ENCODE measurements at regions not wholly inside any gene's neighbourhood (a gene's known extent, or its start where the extent isn't known, plus 50 kb on each side); places are given as distances from the start of the nearest gene placed in this dataset.
"Not testable (repeated sequence)": the region's sequence is repeated elsewhere in the genome, so short reads cannot be mapped to it uniquely, and the experiment has no call there.

- no peak for DNase-seq (ENCODE audit: low read depth, low spot score)
- Histone ChIP-seq H3K27me3 (ENCODE audit: insufficient read depth, insufficient read length) (no peaks in the 10 kb centered on the region), H3K4me1 (ENCODE audit: insufficient read depth, insufficient read length) (no peaks in the 10 kb centered on the region), H3K9me3 (ENCODE audit: insufficient read depth, low read length) (no peaks in the 10 kb centered on the region), H3K4me3 (ENCODE audit: insufficient read length, low read depth) (no peak overlapping the region), H3K36me3 (ENCODE audit: insufficient read depth, insufficient read length, low read length) (no peaks in the 10 kb centered on the region), H3K9ac (ENCODE audit: insufficient read length, low read depth) (no peak overlapping the region)
- TF ChIP-seq ZNF274 (IDR thresholded peaks at IDR 0.05; ENCODE audit: low read depth, low read length): no peak
- TF ChIP-seq YY1 (IDR thresholded peaks at IDR 0.05; ENCODE audit: insufficient read depth, insufficient read length): no peak
- no peak for TF ChIP-seq SUZ12 (IDR thresholded peaks at IDR 0.05; ENCODE audit: extremely low read depth, insufficient read depth, insufficient read length)
These were observed 278.2 kb downstream of the NXPE2 start for GRCh38 chr11:114956566-114956965.

GRCh38 chr11:114959953-114960505 is 281.7 kb downstream of the NXPE2 start:
- H3K27me3 ChIP-seq (ENCODE audit: insufficient read depth, insufficient read length): no peaks in the 10 kb centered on the region
- DNase-seq (ENCODE audit: low read depth, low spot score): no peak
- H3K9me3 ChIP-seq (ENCODE audit: insufficient read depth, low read length): no peaks in the 10 kb centered on the region
- H3K4me1 ChIP-seq (ENCODE audit: insufficient read depth, insufficient read length): no peaks in the 10 kb centered on the region
- H3K36me3 ChIP-seq (ENCODE audit: insufficient read depth, insufficient read length, low read length): no peaks in the 10 kb centered on the region
- H3K4me3 ChIP-seq (ENCODE audit: insufficient read length, low read depth): no peak overlapping the region
- H3K9ac ChIP-seq (ENCODE audit: insufficient read length, low read depth): no peak overlapping the region
- TF ChIP-seq SUZ12 (IDR thresholded peaks at IDR 0.05; ENCODE audit: extremely low read depth, insufficient read depth, insufficient read length) (no peak), ZNF274 (IDR thresholded peaks at IDR 0.05; ENCODE audit: low read depth, low read length) (no peak), YY1 (IDR thresholded peaks at IDR 0.05; ENCODE audit: insufficient read depth, insufficient read length) (no peak)

- H3K9ac ChIP-seq (ENCODE audit: insufficient read length, low read depth); H3K4me3 ChIP-seq (ENCODE audit: insufficient read length, low read depth); DNase-seq (ENCODE audit: low read depth, low spot score); H3K9me3 ChIP-seq (ENCODE audit: insufficient read depth, low read length); H3K27me3 ChIP-seq (ENCODE audit: insufficient read depth, insufficient read length); H3K36me3 ChIP-seq (ENCODE audit: insufficient read depth, insufficient read length, low read length); H3K4me1 ChIP-seq (ENCODE audit: insufficient read depth, insufficient read length): not testable (repeated sequence)
These were observed 282.5 kb downstream of the NXPE2 start for GRCh38 chr11:114960819-114961218.

- no peaks in the 10 kb centered on the region for H3K9me3 ChIP-seq (ENCODE audit: insufficient read depth, low read length)
- no peak for TF ChIP-seq ZNF274 (IDR thresholded peaks at IDR 0.05; ENCODE audit: low read depth, low read length)
- no peak for TF ChIP-seq YY1 (IDR thresholded peaks at IDR 0.05; ENCODE audit: insufficient read depth, insufficient read length)
- no peak for TF ChIP-seq SUZ12 (IDR thresholded peaks at IDR 0.05; ENCODE audit: extremely low read depth, insufficient read depth, insufficient read length)
- H3K27me3 ChIP-seq (ENCODE audit: insufficient read depth, insufficient read length): no peaks in the 10 kb centered on the region
- no peak for DNase-seq (ENCODE audit: low read depth, low spot score)
- H3K4me1 ChIP-seq (ENCODE audit: insufficient read depth, insufficient read length): no peaks in the 10 kb centered on the region
- no peak overlapping the region for H3K9ac ChIP-seq (ENCODE audit: insufficient read length, low read depth)
- H3K4me3 ChIP-seq (ENCODE audit: insufficient read length, low read depth): no peak overlapping the region
- no peaks in the 10 kb centered on the region for H3K36me3 ChIP-seq (ENCODE audit: insufficient read depth, insufficient read length, low read length)
These were observed 286.4 kb downstream of the NXPE2 start for GRCh38 chr11:114964676-114965214.

GRCh38 chr11:114970927-114971645 is 292.8 kb downstream of the NXPE2 start:
- no peaks in the 10 kb centered on the region for H3K4me1 ChIP-seq (ENCODE audit: insufficient read depth, insufficient read length)
- H3K36me3 ChIP-seq (ENCODE audit: insufficient read depth, insufficient read length, low read length): no peaks in the 10 kb centered on the region
- no peak for TF ChIP-seq YY1 (IDR thresholded peaks at IDR 0.05; ENCODE audit: insufficient read depth, insufficient read length)
- TF ChIP-seq SUZ12 (IDR thresholded peaks at IDR 0.05; ENCODE audit: extremely low read depth, insufficient read depth, insufficient read length): no peak
- no peak for TF ChIP-seq ZNF274 (IDR thresholded peaks at IDR 0.05; ENCODE audit: low read depth, low read length)
- H3K9ac ChIP-seq (ENCODE audit: insufficient read length, low read depth): no peak overlapping the region
- no peak for DNase-seq (ENCODE audit: low read depth, low spot score)
- H3K9me3 ChIP-seq (ENCODE audit: insufficient read depth, low read length): no peaks in the 10 kb centered on the region
- no peaks in the 10 kb centered on the region for H3K27me3 ChIP-seq (ENCODE audit: insufficient read depth, insufficient read length)
- H3K4me3 ChIP-seq (ENCODE audit: insufficient read length, low read depth): no peak overlapping the region

GRCh38 chr11:114972105-114972504 is 293.8 kb downstream of the NXPE2 start:
- H3K36me3 ChIP-seq (ENCODE audit: insufficient read depth, insufficient read length, low read length): no peaks in the 10 kb centered on the region
- no peaks in the 10 kb centered on the region for H3K4me1 ChIP-seq (ENCODE audit: insufficient read depth, insufficient read length)
- TF ChIP-seq YY1 (IDR thresholded peaks at IDR 0.05; ENCODE audit: insufficient read depth, insufficient read length) (no peak), SUZ12 (IDR thresholded peaks at IDR 0.05; ENCODE audit: extremely low read depth, insufficient read depth, insufficient read length) (no peak), ZNF274 (IDR thresholded peaks at IDR 0.05; ENCODE audit: low read depth, low read length) (no peak)
- peak; percentile 11 for DNase-seq (ENCODE audit: low read depth, low spot score)
- H3K9ac ChIP-seq (ENCODE audit: insufficient read length, low read depth): no peak overlapping the region
- H3K4me3 ChIP-seq (ENCODE audit: insufficient read length, low read depth): no peak overlapping the region
- no peaks in the 10 kb centered on the region for H3K27me3 ChIP-seq (ENCODE audit: insufficient read depth, insufficient read length)
- no peaks in the 10 kb centered on the region for H3K9me3 ChIP-seq (ENCODE audit: insufficient read depth, low read length)

- H3K9me3 ChIP-seq (ENCODE audit: insufficient read depth, low read length): no peaks in the 10 kb centered on the region
- no peaks in the 10 kb centered on the region for H3K4me1 ChIP-seq (ENCODE audit: insufficient read depth, insufficient read length)
- TF ChIP-seq YY1 (IDR thresholded peaks at IDR 0.05; ENCODE audit: insufficient read depth, insufficient read length): no peak
- no peak for TF ChIP-seq ZNF274 (IDR thresholded peaks at IDR 0.05; ENCODE audit: low read depth, low read length)
- TF ChIP-seq SUZ12 (IDR thresholded peaks at IDR 0.05; ENCODE audit: extremely low read depth, insufficient read depth, insufficient read length): no peak
- H3K9ac ChIP-seq (ENCODE audit: insufficient read length, low read depth): no peak overlapping the region
- no peak for DNase-seq (ENCODE audit: low read depth, low spot score)
- no peaks in the 10 kb centered on the region for H3K36me3 ChIP-seq (ENCODE audit: insufficient read depth, insufficient read length, low read length)
- H3K27me3 ChIP-seq (ENCODE audit: insufficient read depth, insufficient read length): no peaks in the 10 kb centered on the region
- H3K4me3 ChIP-seq (ENCODE audit: insufficient read length, low read depth): no peak overlapping the region
These were observed 299.3 kb downstream of the NXPE2 start for GRCh38 chr11:114977651-114978050.

Data from NT2/D1 (cell line).